ENCODE measurements at regions not wholly inside any gene's neighbourhood (a gene's known extent, or its start where the extent isn't known, plus 50 kb on each side); places are given as distances from the start of the nearest gene placed in this dataset.

DNA sequence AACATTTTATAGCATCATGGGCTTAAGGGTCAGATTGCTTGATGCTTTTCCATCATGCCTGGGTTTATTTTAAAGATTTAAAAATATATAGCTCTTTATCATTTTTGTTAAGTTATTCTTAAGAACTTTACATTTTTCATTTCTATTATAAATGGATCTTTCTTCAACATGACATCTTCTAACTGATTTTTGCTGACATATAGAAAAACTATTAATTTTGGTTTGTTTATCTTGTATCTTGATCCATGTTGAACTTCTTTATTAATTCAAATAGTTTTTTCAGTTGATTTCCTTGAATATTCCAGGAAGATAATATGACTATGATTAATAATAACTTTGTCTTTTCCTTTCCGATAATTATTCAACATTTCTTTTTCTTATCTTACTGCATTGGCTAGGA is 237.9 kb upstream of the CLINT1 start:
- TF ChIP-seq, protein P1, sequence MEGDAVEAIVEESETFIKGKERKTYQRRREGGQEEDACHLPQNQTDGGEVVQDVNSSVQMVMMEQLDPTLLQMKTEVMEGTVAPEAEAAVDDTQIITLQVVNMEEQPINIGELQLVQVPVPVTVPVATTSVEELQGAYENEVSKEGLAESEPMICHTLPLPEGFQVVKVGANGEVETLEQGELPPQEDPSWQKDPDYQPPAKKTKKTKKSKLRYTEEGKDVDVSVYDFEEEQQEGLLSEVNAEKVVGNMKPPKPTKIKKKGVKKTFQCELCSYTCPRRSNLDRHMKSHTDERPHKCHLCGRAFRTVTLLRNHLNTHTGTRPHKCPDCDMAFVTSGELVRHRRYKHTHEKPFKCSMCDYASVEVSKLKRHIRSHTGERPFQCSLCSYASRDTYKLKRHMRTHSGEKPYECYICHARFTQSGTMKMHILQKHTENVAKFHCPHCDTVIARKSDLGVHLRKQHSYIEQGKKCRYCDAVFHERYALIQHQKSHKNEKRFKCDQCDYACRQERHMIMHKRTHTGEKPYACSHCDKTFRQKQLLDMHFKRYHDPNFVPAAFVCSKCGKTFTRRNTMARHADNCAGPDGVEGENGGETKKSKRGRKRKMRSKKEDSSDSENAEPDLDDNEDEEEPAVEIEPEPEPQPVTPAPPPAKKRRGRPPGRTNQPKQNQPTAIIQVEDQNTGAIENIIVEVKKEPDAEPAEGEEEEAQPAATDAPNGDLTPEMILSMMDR (conservative IDR thresholded peaks at IDR 0.05 in 1 of 2, IDR thresholded peaks at IDR 0.05 in 1 of 2; ENCODE audit: low read depth in 1 of 2, low read length in 2 of 2): no peak
- TF ChIP-seq EZH2 (IDR thresholded peaks at IDR 0.05; ENCODE audit: low read length, missing control alignments): no peak
